GM12801 (cell line): ENCODE measurements at regions not wholly inside any gene's neighbourhood (a gene's known extent, or its start where the extent isn't known, plus 50 kb on each side); places are given as distances from the start of the nearest gene placed in this dataset.

Experiments used
- CTCF ChIP-seq: IDR thresholded peaks from one replicate; pipeline ENCODE4 v1.5.1; 2011; ENCODE audit warnings: control low read depth; ENCODE audit not compliant: insufficient read length; ENCODE audit errors: extremely low read depth

DNA sequence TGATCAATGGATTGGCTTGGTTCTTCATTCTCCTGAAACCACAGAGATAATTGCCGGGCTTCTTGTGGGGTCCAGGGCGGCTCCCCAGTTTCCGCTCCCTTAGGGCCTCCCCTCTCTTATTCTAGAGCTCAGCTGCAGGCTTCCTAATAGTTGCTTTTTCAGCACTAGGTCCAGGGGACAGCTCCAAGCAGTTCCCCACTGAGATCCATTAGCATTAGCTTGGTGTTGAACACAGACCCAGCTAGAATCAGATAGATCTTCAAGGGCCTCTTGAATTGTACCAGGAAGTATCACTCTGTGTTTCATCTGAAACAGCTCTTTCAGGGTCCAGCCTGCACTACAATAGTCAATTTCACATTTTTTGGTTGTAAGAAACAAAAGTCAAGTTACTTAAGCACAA, 238.7 kb downstream of the SEC23IP start:
- TF ChIP-seq CTCF: no peak

- TF ChIP-seq CTCF: no peak
Observed at GRCh38 chr10:120132811-120133210, 240.3 kb downstream of the SEC23IP start.

DNA sequence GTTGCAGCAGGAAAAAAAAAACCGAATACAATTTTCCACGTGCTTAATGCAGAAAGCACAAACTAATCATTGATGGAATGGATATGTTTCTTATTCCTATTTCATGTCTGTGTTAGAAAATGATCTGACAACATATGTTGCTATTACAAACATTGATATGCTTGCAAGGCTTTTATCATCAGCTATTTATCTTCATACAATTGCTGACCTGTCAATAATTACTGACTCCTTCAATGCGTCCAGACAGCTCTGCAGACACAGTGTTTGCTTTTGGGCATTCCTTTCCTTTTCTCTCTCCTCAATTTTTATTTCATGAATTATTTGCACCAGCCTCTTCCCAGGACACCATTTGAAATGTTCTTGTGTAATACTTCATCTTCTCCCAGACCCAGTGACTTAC, 246.2 kb downstream of the SEC23IP start:
- TF ChIP-seq CTCF: no peak

GRCh38 chr10:120145107-120145506, 252.6 kb downstream of the SEC23IP start:
- TF ChIP-seq CTCF: no peak

GRCh38 chr10:120156614-120157274, 264.2 kb downstream of the SEC23IP start:
- TF ChIP-seq CTCF: no peak

DNA sequence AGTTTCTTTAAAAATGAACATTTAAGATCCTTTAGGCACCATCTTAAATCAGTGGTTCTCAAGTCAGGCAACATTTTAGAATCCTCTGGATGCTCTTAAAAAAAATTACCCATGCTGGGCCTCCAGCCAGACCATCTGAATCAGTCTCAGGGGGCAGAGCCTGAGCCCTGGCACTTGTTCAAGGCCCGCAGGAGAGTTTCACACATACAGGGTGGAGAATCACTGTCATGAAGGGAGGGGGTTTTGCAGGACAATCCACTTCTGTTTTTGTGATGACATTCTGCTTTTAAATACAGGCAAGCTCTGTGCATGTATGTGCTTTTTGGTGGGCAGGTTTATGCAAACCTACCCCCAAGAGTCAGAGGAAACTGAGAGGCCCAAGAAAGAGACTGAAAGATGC, 268.6 kb downstream of the SEC23IP start:
- TF ChIP-seq CTCF: no peak

GRCh38 chr10:120162471-120162870, 269.9 kb downstream of the SEC23IP start:
- TF ChIP-seq CTCF: no peak
